ENCODE measurements at regions not wholly inside any gene's neighbourhood (a gene's known extent, or its start where the extent isn't known, plus 50 kb on each side); places are given as distances from the start of the nearest gene placed in this dataset.

- TF ChIP-seq CTCF (conservative IDR thresholded peaks at IDR 0.05; ENCODE audit: low read length) (no peak), EZH2phosphoT487 (IDR thresholded peaks at IDR 0.05; ENCODE audit: borderline replicate concordance, low read depth, low read length) (no peak)
Observed at GRCh38 chr3:3923619-3924018, 124.4 kb downstream of the LRRN1 start.
